Stimulated activated CD4-positive, alpha-beta T cell treated with anti-CD3 and anti-CD28 coated beads, Interleukin-2, amount 100 ng/mL, for 4 hours (primary cell): ENCODE measurements at regions not wholly inside any gene's neighbourhood (a gene's known extent, or its start where the extent isn't known, plus 50 kb on each side); places are given as distances from the start of the nearest gene placed in this dataset.
"Not testable (repeated sequence)": the region's sequence is repeated elsewhere in the genome, so short reads cannot be mapped to it uniquely, and the experiment has no call there.

ENCODE experiments used
- DNase-seq: peaks from one replicate; pipeline ENCODE4 v3.0.0-alpha.2; 2020; ENCODE audit warnings: low read depth

DNA sequence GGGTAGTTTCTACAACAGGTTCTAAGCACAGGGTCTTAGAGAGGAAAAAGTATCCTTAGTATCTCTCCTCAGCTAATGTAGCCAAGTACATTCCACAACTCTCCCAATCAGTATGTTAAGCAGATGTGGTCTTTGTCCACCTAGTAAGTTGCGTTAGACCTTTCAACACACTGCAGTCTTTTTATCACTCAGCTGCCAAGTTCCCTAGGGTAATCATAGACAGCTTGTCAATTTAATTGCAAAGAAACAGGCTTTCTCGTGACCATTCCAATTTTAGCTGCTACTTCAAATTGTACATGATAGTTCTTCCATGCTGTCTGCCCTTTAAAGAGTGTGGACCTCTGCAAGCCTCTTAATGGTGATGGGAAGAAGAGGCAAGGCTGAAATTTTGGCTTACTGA is 211.8 kb upstream of the PKN2 start:
- no peak for DNase-seq

DNA sequence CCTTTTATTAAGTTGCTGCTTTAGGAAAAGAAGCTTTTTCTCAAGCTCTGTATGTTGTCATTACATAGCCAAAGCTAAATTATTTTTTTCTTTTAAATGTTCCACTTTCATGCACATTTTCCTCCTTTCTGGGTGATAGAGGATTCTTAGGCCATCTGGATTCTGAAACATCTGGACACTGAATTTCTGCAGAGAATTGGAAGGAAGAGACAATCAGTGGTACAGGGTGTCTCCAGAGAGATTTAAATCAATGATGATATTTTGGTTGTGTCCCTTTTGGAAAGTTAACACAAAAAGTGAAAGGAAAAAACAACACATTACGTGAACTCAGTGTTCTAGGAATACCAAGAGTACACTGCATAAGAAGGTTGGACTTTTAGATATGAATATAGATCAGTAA is 211.4 kb upstream of the PKN2 start:
- DNase-seq: no peak

DNA sequence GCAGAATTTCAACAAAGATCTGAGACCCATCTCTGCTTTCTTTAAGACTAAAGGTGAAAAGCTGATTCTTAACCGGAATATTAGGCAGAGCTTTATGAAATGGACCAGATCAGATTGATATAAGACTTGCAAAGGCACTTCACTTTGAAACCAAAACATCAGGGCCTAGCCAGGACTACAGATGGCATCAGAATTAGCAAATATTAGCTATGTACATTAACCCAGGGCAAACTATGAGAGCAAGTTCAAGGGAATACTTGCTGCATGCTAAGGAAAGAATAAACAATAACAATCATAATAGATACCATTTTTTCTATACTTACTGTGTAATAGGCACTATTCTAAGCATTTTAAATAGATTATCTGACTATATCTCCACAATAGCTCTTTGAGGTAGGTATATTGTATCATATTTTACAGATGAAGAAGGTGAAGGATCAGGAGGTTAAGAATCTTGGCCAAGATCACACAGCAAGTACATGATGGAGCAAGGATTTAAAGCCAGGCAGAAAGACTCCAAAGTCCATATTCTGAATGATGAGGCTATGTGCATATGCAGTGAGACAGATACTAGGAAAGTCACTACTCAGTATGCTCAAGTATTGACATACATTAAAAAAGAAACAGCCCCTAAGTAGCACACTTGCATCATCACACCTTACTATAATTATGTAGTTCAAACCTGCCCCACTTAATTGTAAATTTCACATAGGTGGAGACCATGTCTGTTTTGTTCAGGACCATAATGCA is 209.3 kb upstream of the PKN2 start:
- DNase-seq: no peak

DNA sequence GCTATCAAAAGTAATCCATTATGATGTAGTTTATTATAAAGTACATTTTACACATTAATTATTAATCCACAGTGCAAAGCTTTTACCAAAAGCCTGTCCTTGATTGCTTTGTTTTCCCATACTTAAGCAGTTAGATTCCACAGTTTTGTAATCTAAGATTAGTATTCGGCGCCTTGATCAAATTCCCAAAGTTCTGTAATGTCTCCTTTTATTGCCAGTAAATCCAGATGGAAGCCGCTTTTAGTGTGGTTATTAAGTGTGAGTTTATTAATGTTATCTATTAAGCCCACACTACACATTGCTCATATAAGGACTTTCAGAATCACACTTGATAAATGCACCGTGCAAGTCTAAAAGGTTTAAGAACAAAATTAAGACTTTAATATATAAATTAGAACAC is 199.2 kb upstream of the PKN2 start:
- no peak for DNase-seq

DNA sequence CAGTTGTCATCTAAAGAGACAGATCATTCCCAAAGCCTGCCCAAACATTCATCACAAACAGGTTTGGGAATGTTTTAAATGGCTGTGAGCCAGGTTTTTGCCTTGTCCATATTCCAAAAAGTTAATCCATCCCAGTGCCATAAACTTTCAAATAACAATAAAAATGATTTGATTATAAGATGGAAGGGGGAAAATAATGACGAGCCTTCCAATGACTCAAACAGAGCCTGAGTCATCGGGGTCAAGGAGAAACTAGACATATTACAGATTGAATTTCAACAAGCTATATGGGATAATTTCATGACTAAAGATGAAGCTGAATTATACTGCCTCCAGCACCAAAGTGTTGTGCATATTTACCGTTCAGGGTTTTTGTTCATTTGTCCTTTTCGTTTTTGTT is 195.8 kb upstream of the PKN2 start:
- DNase-seq: no peak

DNA sequence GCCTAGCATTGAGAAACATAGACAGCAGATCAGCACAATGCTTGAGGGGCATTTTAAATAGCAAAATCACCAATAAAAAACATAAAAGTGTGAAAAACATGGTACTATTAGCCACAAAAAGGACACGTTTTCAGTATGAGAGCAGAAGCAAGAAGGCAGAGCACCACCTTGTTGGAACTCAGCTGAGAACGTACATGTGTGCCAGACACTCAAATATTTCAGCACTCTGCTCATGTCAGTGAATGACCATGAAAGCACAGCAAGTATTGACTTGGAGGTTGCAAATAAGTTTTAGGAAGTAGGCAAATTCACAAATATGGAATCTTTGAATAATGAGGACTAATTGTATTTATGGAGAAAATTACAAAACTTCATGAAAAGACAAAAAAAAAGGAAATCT is 193.4 kb upstream of the PKN2 start:
- no peak for DNase-seq

DNA sequence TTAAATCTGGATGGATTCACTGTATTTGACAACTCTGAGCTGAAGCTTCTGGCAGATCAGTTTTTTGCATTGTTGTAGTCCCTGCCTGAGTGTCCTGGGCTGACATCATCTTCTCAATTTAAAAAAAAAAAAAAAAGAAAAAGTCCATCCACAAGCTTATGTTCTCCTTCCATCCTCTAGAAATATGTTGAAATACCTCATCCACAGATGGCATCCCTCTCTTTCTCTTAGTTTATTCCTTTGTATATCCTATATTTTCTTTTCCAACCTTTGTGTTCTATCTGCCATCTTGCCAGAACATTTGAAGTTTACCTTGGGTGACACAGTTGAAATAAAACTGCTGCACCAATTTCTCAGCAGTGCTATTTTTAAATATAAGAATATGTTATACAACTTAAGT is 184.4 kb upstream of the PKN2 start:
- DNase-seq: no peak

DNA sequence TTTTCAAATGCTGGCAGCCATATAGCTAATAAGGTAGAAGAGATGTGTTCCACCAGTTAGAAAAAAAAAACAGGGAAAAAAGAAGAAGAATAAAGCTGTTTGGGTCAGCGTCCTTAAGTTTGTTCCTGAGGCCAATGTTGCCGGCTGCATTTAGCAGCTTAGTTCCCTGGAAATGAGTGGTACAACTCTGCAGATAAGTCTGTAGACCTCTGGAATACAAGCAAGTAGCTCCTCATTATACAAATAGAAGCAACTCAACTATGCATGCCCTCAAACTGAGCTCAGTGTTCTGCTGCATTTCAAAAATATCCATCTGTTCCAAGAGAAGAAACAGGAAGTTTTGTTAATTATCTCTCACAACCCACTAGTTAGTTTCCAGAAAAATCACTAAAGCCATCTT is 181.2 kb upstream of the PKN2 start:
- no peak for DNase-seq

DNA sequence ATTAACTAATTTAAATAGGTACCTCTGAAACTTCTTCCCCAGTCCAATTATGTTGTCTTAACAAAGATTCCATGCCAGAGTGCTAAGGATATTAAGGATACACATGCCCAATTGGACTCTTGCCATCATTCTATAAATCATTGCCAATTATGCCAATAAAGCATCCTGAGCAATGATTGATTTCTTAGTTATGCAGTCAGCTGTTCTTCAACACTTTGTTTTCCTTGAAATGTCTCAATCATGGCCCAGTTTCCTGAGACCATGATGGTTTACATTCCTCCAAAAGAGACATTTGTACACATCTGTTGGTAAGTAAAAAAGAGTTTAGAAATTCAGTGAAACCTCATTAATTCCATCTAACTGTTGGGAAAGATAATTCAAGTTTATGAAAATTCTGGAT is 180.4 kb upstream of the PKN2 start:
- DNase-seq: no peak

DNA sequence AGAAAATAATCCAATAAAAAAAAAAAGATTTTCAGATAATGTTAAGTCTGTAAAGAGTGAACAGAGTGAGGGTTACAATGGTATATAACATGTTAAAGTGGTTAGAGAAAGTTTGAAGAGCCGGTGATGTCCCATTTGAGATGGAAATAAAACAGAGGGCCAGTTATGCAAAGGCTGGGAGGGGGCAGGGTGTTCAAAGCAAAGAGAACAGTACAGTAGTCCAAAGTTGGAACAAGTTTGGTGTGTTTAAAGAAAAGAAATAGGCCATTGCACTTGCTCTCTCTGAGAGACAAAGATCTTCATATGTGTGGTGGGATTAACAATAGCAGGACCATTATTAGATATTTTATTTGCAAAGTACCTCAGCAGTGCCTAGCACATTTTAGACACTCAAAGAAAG is 179.5 kb upstream of the PKN2 start:
- DNase-seq: no peak

DNA sequence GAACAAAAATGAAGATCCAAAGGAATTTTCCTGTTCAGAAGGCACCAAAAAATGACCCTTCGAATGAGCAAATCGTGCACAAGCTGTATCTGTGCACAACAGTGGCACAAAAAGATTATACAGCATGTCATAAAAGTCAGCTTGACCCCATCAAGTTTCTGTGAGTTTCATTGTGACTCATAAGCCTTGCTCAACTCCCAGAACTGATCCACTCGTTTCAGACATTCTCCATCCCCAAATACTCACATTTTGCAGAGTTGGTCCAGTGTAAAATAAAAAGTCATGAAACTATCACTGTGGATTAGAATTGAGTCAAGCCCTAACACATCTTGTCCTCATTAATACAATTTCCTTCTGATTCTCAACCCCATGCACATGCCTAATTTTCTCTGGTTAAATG is 174.7 kb upstream of the PKN2 start:
- DNase-seq: no peak

DNA sequence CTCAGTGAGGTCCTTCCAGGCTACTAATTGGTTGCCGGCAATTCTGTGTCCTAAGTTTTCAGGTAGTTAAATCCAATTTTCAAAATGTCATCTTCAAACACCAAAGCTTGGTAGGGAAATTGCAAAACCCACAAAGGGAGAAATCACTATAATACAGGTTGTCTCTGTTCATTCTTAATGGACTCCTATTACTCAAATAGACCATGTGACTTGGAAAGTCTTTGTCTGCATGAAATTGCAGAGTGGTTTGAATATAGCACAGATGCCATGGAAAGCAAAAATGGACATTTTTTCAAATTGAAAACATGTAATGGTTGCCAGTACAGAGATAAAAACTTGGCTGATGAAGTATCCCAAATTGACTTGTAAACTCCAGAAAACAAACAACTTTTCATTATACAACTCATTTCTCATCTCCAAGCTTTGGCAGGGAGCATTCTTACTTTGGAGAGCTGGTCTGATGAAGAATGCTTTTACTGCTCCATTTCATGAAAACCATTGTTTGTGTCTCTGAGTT is 169.5 kb upstream of the PKN2 start:
- DNase-seq: no peak

DNA sequence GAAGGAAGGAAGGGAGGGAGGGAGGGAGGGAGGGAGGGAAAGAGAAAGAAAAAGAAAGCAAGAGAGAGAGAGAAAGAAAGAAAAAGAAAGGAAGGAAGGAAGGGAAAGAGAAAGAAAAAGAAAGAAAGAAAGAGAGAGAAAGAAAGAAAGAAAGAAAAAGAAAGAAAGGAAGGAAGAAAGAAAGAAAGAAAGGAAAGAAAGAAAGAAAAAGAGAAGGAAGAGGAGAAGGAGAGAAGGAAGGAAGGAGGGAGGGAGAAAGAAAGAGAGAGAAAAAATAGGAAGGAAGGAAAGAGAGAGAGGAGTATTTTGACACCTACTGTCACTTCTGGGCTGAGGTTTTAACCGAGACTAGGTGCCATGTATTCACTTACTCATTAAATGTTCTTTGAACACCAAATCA is 166.6 kb upstream of the PKN2 start:
- DNase-seq: not testable (repeated sequence)

DNA sequence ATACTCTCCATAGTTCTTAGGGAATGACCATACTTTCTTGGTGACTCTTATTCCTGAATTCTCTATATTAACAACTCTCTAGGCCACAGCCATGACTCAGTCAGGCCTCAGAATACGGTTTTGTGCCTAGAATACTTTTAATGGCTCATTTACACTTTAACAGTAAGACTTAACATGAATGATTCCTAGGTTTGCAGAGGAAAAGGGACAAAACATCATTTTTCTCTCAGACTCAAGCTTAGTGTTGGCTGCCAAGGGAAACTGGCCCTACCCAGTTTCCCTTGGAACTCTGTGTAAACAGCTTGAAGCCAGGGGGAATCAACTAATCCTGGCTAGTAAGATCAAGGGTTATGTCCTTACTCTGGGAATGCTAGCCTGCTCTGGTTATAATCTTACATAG is 164.9 kb upstream of the PKN2 start:
- DNase-seq: no peak

DNA sequence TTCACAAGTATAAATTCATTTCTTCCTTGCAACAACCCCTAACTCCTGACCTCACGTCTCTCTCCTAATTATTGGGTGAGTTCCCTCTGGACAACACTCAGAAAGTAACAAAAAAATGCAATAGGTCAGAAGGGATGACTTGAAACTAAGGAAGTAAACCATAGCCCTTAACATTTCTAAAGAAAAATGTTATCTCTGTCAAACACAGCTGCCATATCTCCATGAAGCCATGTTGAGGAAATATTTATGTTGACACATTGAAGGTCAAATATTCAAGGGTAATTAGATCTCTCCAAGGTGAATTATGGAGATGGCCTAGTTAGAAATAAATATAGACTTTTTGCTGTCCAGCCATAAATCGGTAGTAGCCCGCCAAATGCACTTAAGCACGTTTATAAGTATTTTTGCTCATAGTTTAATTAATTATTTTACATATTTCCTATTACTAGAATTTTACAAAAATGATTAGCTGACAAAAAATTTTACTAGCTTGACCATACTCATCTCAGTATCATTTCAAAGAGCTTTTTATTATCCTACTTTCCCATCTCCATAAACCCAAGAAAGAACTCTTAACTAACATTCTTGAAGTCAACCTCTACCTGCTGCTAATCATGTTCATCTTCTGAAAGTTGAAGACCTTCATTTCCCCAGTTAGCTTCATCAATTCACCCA is 160.1 kb upstream of the PKN2 start:
- DNase-seq: no peak

DNA sequence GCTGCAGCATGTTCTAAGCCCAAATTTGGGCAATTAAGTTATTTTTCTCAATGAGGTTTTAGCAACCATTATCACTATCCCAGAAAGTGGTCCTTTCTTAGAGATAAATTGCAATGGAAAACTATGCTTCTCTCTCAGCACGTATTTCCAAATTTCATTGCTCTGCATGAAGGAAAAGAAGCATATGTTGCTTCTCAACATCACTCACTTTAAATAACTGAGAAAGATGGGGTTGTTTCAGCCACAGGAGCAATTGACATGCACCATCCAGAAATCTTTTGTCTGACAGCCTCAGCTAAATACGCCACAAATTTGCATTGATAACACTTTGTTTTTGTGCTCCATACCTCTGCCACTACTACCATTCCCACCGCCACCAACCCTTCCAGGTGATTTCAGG is 157.6 kb upstream of the PKN2 start:
- no peak for DNase-seq

DNA sequence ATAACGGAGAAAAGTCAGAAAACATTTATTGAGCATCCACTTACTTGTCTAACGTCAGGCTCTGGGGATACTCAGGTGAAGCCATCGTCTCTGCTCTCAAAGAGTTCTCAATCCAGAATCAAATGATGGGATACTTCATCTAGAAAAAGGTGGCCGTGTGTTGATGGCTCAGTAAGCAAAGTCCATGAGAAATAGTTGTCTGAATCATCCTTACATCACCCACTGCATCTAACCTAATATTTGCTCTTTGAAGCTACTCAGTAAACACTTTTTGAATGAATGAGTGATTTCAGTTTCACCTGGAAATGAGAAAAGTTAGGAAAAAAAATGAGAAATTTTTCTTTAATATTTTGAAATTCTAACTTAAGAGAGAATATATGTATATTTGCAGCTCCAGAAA is 155.3 kb upstream of the PKN2 start:
- no peak for DNase-seq

DNA sequence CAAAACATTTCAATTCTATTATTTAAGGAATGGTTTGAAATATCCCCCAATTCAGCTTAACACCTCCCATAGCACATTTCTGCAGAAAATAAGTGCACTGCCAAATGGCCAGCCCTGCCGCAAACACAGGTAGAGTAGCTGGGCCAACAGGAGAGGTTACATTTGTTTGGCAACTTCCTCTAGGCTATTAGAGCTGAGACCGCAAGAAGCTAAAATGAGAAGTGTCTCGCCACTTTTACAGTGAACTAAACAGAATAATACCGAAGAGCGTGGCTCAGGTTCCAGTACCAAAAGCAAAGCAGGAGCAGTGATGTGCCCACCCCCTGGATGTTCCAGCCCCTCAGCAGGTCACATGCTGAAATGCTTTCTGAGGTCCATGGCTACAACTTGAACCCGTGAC is 154.5 kb upstream of the PKN2 start:
- DNase-seq: no peak

DNA sequence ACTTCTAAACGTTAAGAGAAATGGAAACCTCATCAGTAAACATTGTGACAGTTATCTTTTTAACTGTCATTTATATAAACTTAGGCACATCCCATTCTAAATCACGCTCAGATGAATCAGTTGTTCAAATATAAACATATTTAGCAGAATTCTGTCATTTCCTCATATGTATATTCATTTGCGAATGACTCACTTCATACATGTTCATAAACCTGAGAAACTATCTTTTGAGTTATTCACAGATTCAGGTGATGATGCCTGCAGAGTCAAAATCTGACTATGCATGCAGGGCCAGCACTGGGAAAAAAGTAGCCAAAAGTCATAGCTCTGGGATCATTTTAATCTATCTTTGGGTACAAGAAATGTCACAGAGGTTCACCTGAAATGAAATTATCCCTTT is 153.8 kb upstream of the PKN2 start:
- DNase-seq: no peak

DNA sequence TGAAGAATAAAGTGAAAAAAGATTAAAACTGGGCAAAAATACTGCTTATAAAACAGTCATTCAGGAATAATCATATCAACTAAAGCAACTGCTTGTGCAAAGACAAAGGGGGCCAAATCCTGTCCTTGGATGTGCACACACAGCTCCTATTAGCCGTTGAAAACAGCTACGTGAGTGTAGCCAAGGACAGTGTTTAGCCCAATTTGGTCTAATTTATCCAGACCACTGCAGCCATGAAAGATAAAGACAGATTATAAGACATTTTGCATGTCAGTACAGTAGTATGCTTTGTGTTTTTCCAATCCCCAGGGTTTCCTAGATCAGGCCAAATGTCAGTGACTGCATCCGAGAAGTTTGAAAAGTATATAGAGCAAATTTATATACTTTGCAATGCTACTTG is 146.3 kb upstream of the PKN2 start:
- DNase-seq: no peak

DNA sequence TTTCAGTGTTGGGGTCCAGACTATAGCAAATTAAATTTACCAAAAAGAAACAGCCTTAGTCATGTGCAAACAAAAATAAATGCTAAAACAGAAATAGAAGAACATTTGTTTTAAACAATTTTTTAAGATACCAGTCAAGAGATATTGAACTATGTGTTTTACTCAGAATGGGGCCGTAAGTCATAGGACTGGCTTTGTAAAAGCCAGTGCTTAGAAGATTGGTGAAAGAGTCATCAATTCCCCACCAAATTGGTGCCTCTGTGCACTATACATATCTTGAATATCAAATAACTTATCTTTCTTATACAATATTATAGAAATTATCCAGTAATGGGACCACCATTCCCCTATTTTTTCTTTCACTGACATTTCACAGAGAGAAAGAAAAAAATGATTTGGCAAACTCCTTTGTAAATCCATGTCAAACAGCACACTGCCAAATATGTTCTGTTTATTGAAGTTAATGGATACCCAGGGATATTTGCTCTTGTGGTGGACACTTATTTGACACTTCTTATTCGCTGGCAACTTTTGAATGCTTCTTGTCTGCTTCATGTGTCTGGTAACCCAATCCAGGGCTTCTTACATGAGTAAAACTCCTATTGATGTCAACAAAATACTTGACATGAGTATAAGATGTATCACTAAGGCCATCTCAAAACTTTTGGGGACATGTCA is 145.7 kb upstream of the PKN2 start:
- no peak for DNase-seq

DNA sequence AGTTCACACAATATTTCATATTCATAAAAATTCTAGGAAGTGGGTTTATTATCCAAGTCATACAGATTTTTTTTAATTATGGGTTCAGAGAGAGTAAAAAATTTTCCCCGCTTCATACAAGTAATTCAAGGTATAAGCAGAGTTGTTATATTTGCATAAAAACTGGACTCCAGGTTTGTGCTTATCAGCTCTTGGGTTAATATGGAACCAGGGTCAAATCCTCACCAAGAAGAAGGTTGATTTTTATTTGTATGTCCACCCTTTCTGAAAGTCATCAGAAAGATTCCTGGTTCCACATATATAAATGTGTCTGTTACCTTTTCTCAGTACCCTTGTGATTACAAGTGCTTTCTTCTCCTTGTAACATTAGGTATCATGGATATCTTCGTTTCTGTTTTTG is 143.8 kb upstream of the PKN2 start:
- DNase-seq: no peak

DNA sequence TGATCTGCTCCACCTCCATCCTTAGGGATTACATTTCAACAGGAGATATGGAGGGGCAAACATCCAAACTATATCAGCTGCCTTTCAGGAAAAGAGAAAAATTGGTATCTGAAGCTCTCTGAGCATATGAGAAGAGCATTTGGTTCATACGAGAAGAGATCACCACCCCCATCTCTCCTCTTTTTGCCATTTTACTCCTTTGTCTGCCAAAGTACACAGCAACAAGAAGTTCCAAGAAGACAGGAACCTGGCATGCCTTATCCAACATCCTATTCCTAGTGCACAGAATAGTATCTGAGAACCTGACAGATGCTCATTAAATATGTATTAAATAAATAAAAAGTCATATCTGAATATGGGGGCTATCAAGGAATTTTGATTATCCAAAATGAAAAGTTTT is 142.5 kb upstream of the PKN2 start:
- DNase-seq: no peak
